ENCODE measurements at regions not wholly inside any gene's neighbourhood (a gene's known extent, or its start where the extent isn't known, plus 50 kb on each side); places are given as distances from the start of the nearest gene placed in this dataset.

DNA sequence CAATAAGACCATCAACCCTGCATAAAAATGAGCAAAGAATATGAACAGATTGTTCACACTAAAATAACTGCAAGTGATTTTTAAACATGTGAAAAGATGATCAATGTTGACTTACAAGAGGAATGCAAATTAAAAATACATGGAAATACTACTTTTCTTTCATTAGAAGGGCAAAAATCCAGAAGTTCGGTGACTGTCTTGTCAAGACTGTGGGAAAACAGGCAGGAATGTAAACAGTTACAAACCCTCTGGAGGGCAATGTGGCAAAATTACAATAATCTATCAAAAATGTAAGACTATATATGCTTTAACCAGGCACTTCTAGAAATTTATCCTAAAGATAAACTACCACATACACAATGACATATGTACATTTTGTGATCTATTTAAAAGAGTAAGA lies 86.7 kb downstream of the TNFAIP3 start:
- CTCF ChIA-PET = no interaction called here
- Mint-ChIP-seq H3K4me1 (peaks cover 24% of the 10 kb centered on the region), H3K27ac (no peak overlapping the region), H3K36me3 (ENCODE audit: low read depth) (peaks cover 2% of the 10 kb centered on the region), H3K4me3 (no peak overlapping the region), H3K9me3 (peaks cover 5% of the 10 kb centered on the region), H3K27me3 (peaks cover 3% of the 10 kb centered on the region)
- POLR2A ChIA-PET = no interaction called here
- no peak for DNase-seq

DNA sequence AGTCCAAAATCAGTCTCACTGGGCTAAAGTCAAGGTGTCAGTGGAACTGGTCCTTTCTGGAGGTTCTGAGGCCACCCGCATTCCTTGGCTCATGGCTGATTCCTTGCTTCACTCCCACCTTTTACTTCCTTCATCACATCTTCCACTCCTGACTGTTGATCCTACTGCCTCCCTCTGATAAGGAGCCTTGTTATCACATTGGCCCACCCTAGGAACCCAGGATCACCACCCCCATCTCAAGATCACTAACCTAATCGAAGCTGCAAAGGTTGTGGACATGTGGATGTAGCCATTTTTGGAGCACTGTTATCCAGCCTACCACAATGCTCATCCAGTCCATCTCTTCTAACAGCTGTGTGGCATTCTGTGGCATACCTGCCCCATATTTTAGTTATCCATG lies 87.2 kb downstream of the TNFAIP3 start:
- DNase-seq = no peak
- Mint-ChIP-seq H3K9me3 (peaks cover 6% of the 10 kb centered on the region), H3K27me3 (peaks cover 3% of the 10 kb centered on the region), H3K4me1 (peaks cover 24% of the 10 kb centered on the region), H3K4me3 (no peak overlapping the region), H3K36me3 (ENCODE audit: low read depth) (peaks cover 4% of the 10 kb centered on the region), H3K27ac (no peak overlapping the region)
- ChIA-PET CTCF (interaction anchor here (1.2 kb wide), 1 partner anchor 10 kb away, joined by 4 read pairs; no protein-coding TSS in a partner anchor), POLR2A (no interaction called here)

DNA sequence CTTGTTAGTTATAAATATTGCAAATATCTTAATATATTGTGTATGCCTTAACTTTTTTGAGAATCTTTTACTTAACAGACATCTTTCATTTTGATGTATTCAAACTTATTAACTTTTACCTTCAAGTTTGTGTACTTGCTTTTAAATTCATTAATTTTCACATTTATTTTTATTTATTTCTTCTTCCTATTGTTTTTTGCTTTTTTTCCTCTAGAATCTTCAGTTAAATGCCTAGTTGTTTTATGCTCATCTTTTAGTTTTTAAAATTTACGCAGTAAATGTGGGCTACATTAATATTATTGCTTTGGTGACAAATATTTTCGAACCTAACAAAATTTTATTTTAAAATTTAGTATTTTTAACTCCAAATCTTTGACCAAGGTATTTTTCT lies 89.0 kb downstream of the TNFAIP3 start:
- Mint-ChIP-seq H3K27me3 (peaks cover 3% of the 10 kb centered on the region), H3K4me1 (peaks cover 10% of the 10 kb centered on the region), H3K9me3 (peaks cover 14% of the 10 kb centered on the region), H3K4me3 (no peak overlapping the region), H3K27ac (no peak overlapping the region), H3K36me3 (ENCODE audit: low read depth) (peaks cover 6% of the 10 kb centered on the region)
- ChIA-PET CTCF (no interaction called here), POLR2A (no interaction called here)
- no peak for DNase-seq

DNA sequence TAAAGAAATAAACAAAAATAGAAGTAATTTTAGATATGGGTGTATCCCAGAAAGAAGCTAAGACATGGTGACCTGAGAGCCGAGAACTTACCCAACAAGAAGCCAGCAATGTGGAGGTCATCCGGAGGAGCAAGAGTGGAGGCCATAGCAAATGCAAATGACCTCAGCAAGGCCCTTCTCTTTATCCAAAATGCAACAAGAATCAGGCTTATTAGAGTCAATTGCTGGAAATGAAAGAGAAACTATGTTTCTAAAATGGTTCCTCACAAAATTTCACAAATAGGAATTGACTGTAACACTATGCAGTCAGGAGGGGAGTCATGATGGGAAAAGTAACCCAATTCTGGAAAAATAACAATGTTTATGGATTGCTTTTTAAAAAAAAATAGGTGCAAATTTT lies 90.4 kb downstream of the TNFAIP3 start:
- Mint-ChIP-seq H3K9me3 (peaks cover 19% of the 10 kb centered on the region), H3K27me3 (peaks cover 3% of the 10 kb centered on the region), H3K27ac (no peak overlapping the region), H3K36me3 (ENCODE audit: low read depth) (peaks cover 6% of the 10 kb centered on the region), H3K4me3 (no peak overlapping the region), H3K4me1 (peaks cover 8% of the 10 kb centered on the region)
- DNase-seq = no peak
- CTCF ChIA-PET = interaction anchor here (1.7 kb wide), 1 partner anchor 13 kb away, joined by 5 read pairs; no protein-coding TSS in a partner anchor
- POLR2A ChIA-PET = no interaction called here

DNA sequence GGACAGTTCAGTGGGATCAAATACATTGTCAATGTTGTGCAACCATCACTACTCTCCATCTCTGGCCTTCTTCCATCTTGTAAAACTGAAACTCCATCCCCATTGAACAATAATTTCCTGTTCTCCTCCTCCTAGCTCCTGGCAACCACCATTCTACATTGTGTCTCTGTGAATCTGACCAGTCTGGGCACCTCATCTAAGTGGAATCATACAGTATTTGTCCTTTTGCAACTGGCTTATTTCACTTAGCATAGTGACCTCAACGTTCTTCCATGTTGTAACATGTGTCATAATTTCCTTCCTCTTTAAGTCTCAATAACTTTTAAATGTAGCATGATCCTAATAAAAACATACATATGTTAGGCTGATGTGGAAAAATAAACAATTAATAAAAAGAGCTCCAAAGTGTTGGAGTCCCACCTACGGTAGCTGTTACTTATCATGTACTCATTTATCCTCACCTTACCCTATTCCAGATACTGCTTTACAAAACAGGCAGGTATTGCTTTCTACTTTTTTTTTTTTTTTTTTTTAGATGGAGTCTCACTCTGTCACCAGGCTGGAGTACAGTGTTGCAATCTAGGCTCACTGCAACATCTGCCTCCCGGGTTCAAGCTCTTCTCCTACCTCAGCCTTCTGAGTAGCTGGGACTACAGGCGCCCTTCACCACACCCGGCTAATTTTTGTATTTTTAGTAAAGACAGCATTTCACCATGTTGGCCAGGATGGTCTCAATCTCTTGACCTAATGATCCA lies 91.9 kb downstream of the TNFAIP3 start:
- H3K27ac Mint-ChIP-seq = no peak overlapping the region
- H3K9me3 Mint-ChIP-seq = peaks cover 19% of the 10 kb centered on the region
- H3K36me3 Mint-ChIP-seq (ENCODE audit: low read depth) = peaks cover 6% of the 10 kb centered on the region
- H3K4me1 Mint-ChIP-seq = peaks cover 8% of the 10 kb centered on the region
- no peak for DNase-seq
- ChIA-PET POLR2A (interaction anchor here (1.0 kb wide), 1 partner anchor 9 kb away, joined by 3 read pairs; no protein-coding TSS in a partner anchor), CTCF (interaction anchor here (0.7 to 2.9 kb wide), 8 partner anchors 9 to 255 kb away, joined by 3 to 11 read pairs (median 4); no protein-coding TSS in a partner anchor)
- no peaks in the 10 kb centered on the region for H3K27me3 Mint-ChIP-seq
- no peak overlapping the region for H3K4me3 Mint-ChIP-seq

DNA sequence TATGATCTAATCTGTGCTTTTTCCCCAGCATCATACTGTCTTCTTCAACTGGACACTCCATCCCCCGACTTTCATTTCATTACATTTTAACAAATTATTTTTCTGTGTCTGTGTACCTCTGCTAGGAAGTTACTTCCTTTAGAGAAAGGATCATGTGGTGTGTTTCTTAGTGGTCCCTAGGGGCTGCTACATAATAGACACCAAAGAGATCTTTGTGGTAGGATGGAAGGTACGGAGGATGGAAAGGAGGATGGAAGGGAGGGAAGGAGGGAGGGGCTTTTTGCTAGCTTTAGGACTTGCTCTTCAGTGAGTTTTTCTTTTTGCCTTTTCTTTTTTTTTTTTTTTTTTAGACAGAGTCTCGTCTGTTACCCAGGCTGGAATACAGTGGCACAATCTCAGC lies 95.7 kb downstream of the TNFAIP3 start:
- H3K27me3 Mint-ChIP-seq = no peaks in the 10 kb centered on the region
- ChIA-PET POLR2A (interaction anchor here (1.3 kb wide), 1 partner anchor 14 kb away, joined by 3 read pairs; no protein-coding TSS in a partner anchor), CTCF (no interaction called here)
- no peak overlapping the region for H3K27ac Mint-ChIP-seq
- H3K4me1 Mint-ChIP-seq = peaks cover 12% of the 10 kb centered on the region
- H3K36me3 Mint-ChIP-seq (ENCODE audit: low read depth) = peaks cover 6% of the 10 kb centered on the region
- H3K4me3 Mint-ChIP-seq = no peak overlapping the region
- no peak for DNase-seq
- peaks cover 19% of the 10 kb centered on the region for H3K9me3 Mint-ChIP-seq

DNA sequence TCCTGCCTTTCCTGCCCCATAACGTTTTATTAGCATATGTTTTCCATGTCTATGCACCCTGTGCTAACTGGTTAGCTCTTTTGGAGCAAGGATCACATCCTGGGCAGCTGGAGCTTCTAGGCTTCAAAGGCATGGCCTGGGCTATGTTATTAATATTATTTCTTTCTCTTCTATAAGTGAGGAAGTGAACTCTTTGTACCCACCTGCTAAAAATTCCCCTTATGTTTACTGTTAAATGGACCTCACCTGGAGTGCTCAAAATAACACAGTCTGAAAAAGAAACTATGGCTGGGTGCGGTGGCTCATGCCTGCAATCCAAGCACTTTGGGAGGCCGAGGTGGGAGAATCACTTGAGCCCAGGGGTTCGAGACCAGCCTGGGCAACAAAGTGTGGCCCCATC lies 97.8 kb downstream of the TNFAIP3 start:
- H3K4me1 Mint-ChIP-seq = peaks cover 24% of the 10 kb centered on the region

DNA sequence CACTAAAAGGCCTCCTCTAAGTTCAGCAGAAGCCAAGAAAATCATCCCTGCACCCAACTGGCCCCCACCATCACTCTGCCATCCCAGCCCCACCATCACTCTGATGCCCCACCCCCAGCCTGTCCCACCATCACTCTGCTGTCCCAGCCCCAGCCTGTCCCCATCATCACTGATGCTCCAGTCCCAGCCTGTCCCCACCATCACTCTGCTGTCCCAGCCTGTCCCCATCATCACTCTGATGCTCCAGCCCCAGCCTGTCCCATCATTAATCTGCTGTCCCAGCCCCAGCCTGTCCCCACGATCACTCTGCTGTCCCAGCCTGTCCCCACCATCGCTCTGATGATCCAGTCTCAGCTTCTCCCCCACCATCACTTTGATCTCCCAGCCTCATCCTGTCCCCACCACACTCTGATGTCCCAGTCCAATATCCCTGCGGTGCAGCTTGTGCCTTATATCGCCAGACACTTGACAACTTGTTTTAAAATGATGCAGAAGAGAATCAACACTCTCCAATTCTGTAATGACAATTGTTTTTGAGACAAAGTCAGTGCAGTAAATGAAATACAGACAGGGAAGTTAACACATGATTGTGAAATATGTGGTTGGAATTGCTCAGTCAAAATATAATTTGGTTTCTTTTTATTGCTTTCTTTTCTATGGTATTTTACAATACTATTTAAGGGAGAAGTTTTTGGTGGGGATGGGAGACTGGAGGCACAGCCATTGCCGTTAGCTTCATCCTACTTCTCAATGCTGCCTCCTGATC lies 100.8 kb downstream of the TNFAIP3 start:
- Mint-ChIP-seq H3K27ac (peak overlapping the region; percentile 31), H3K4me3 (no peak overlapping the region), H3K27me3 (no peaks in the 10 kb centered on the region), H3K9me3 (no peaks in the 10 kb centered on the region), H3K36me3 (ENCODE audit: low read depth) (peaks cover 4% of the 10 kb centered on the region), H3K4me1 (peaks cover 37% of the 10 kb centered on the region)
- ChIA-PET CTCF (interaction anchor here (1.1 to 1.9 kb wide), 3 partner anchors 23 to 98 kb away, joined by 4 to 5 read pairs (median 5); no protein-coding TSS in a partner anchor), POLR2A (interaction anchor here (1.3 to 1.8 kb wide), 3 partner anchors 8 to 101 kb away, joined by 3 to 4 read pairs (median 3); partner anchors contain the start of gene TNFAIP3)
- no peak for DNase-seq

More for the DNA sequence above, 97.8 kb downstream of the TNFAIP3 start:
- ChIA-PET POLR2A (no interaction called here), CTCF (no interaction called here)
- Mint-ChIP-seq H3K9me3 (peaks cover 9% of the 10 kb centered on the region), H3K36me3 (ENCODE audit: low read depth) (peaks cover 4% of the 10 kb centered on the region), H3K4me3 (no peak overlapping the region), H3K27ac (no peak overlapping the region), H3K27me3 (no peaks in the 10 kb centered on the region)
- no peak for DNase-seq

DNA sequence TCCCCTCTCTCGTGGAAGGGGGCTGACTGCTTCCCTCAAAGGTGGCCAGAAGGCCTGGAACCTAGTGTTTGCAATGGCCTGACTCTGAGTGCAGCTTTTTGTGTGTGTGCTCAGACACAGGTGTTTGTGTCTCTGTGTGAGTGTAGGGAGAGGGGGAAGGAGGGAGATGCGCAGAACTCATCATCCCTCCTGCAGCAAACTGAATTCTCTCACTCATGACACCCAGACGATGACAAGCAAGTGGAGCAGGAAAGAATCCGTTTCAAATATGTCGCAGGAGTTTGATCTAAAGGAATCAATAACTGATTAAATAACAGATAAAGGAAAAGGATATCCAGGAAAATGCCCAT lies 101.4 kb downstream of the TNFAIP3 start:
- no peaks in the 10 kb centered on the region for H3K27me3 Mint-ChIP-seq
- POLR2A ChIA-PET = interaction anchor here (1.3 kb wide), 2 partner anchors 9 to 101 kb away, joined by 3 read pairs; partner anchors contain the start of gene TNFAIP3
- peaks cover 4% of the 10 kb centered on the region for H3K36me3 Mint-ChIP-seq (ENCODE audit: low read depth)
- no peak for DNase-seq
- CTCF ChIA-PET = interaction anchor here (0.8 to 1.3 kb wide), 3 partner anchors 8 to 101 kb away, joined by 3 to 4 read pairs (median 4); partner anchors contain the start of gene TNFAIP3
- H3K27ac Mint-ChIP-seq = peak overlapping the region; percentile 52
- no peak overlapping the region for H3K4me3 Mint-ChIP-seq
- peaks cover 37% of the 10 kb centered on the region for H3K4me1 Mint-ChIP-seq
- H3K9me3 Mint-ChIP-seq = no peaks in the 10 kb centered on the region

DNA sequence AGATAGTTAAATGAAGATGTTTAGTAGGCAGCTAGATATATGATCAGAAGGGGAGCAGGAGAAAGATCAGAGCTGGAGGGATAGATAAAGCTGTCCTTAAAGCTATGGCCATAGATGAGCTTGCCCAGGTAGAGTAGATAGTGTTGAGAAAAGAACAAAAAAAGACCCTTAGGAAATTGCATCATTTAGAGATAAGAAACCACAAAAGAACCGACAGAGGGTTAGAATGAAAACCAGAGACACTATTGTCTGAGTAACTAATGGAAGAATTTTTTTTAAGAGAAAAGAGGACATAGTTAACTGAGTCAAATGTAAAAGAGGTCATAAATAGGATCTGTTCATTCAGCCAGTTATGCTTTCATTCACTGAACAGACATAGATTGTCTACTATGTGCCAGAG lies 101.8 kb downstream of the TNFAIP3 start:
- POLR2A ChIA-PET = interaction anchor here (1.3 kb wide), 2 partner anchors 9 to 102 kb away, joined by 3 read pairs; partner anchors contain the start of gene TNFAIP3
- H3K4me1 Mint-ChIP-seq = peaks cover 38% of the 10 kb centered on the region
- H3K27ac Mint-ChIP-seq = peak overlapping the region; percentile 52
- CTCF ChIA-PET = interaction anchor here (0.8 to 1.3 kb wide), 3 partner anchors 9 to 101 kb away, joined by 3 to 4 read pairs (median 4); partner anchors contain the start of gene TNFAIP3
- H3K4me3 Mint-ChIP-seq = no peak overlapping the region
- H3K27me3 Mint-ChIP-seq = no peaks in the 10 kb centered on the region
- no peak for DNase-seq
- peaks cover 4% of the 10 kb centered on the region for H3K36me3 Mint-ChIP-seq (ENCODE audit: low read depth)
- H3K9me3 Mint-ChIP-seq = no peaks in the 10 kb centered on the region

DNA sequence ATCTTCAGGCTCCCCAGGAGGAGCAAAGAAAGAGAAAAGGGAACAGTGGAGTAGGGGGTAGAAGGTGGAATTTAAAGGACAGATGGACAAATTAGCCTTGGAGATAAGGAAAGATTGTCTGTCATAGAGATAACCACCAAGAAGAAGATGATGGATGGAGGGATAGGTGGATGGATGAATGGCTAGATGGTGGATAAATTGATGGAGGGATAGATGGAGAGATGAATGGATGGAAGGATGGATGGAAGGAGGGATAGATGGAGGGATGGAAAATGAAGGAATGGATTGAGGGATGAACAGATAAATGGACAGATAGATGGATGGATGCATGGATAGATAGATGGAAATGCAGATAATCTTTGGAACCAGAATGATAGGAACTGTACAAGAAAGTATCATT lies 102.8 kb downstream of the TNFAIP3 start:
- CTCF ChIA-PET = interaction anchor here (1.3 kb wide), 1 partner anchor 10 kb away, joined by 4 read pairs; no protein-coding TSS in a partner anchor
- Mint-ChIP-seq H3K9me3 (no peaks in the 10 kb centered on the region), H3K27ac (no peak overlapping the region), H3K4me3 (no peak overlapping the region), H3K4me1 (peaks cover 48% of the 10 kb centered on the region), H3K27me3 (no peaks in the 10 kb centered on the region), H3K36me3 (ENCODE audit: low read depth) (peaks cover 4% of the 10 kb centered on the region)
- POLR2A ChIA-PET = no interaction called here
- DNase-seq = no peak

DNA sequence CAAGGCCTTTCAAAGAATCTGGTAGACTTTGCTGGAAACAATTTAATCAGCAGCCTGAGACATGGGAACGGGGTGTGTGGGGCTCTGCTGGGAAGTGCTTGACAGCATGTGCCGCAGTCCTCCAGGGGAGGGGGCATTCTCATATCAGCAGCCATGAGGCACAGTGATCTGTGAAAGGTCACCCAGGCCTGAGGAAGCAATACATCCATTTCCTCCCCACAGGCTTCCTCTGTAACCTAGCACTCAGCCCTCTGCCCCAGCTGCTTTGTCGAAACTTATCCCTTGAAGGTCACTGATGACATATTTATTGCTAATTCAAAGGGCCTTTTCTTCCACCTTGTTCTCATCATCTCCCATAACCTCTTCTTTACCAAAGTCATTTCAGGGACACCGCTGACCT lies 103.3 kb downstream of the TNFAIP3 start:
- POLR2A ChIA-PET = no interaction called here
- H3K4me3 Mint-ChIP-seq = no peak overlapping the region
- DNase-seq = no peak

DNA sequence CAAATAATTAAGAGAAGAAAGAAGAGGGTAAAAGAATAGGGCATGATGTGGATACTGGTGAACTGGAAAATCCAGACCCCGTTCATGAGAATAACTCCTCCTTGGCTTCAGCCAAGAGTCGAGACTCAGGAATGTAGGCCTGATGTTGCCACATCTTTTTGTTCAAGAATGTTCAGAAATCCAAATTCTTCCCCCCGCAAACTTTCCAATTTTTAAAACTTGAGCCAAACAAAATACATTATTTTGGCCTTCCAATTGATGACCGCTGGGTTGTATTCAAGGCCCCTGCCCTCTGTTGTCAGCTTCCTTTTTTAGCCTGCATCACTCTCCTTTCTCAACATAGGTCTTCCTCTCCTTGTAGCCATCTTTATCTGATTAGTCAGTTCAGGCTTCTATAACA lies 106.1 kb downstream of the TNFAIP3 start:
- Mint-ChIP-seq H3K4me1 (peaks cover 69% of the 10 kb centered on the region), H3K27me3 (no peaks in the 10 kb centered on the region), H3K9me3 (no peaks in the 10 kb centered on the region), H3K4me3 (no peak overlapping the region), H3K36me3 (ENCODE audit: low read depth) (no peaks in the 10 kb centered on the region), H3K27ac (no peak overlapping the region)
- ChIA-PET POLR2A (no interaction called here), CTCF (interaction anchor here (0.5 to 0.6 kb wide), 2 partner anchors 37 to 1573 kb away, joined by 3 to 4 read pairs; no protein-coding TSS in a partner anchor)
- no peak for DNase-seq

More for the DNA sequence above, 103.3 kb downstream of the TNFAIP3 start:
- H3K9me3 Mint-ChIP-seq = no peaks in the 10 kb centered on the region
- H3K27ac Mint-ChIP-seq = no peak overlapping the region
- H3K36me3 Mint-ChIP-seq (ENCODE audit: low read depth) = peaks cover 4% of the 10 kb centered on the region
- peaks cover 51% of the 10 kb centered on the region for H3K4me1 Mint-ChIP-seq
- CTCF ChIA-PET = interaction anchor here (1.5 to 1.7 kb wide), 2 partner anchors 26 to 103 kb away, joined by 6 read pairs; partner anchors contain the start of gene TNFAIP3
- no peaks in the 10 kb centered on the region for H3K27me3 Mint-ChIP-seq
